H7 (cell line): ENCODE measurements at regions not wholly inside any gene's neighbourhood (a gene's known extent, or its start where the extent isn't known, plus 50 kb on each side); places are given as distances from the start of the nearest gene placed in this dataset.
"Not testable (repeated sequence)": the region's sequence is repeated elsewhere in the genome, so short reads cannot be mapped to it uniquely, and the experiment has no call there.

Experiments used
- DNase-seq: peaks from one replicate; pipeline ENCODE4 v3.0.0; 2012
- H3K27me3 ChIP-seq: 2 replicates; pipeline ENCODE4 v1.6.0; 2011; ENCODE audit warnings: mild to moderate bottlenecking, low read length; ENCODE audit not compliant: control insufficient read depth, insufficient read depth
- H3K36me3 ChIP-seq: replicated peaks from 2 replicates; pipeline ENCODE4 v1.5.1; 2011; ENCODE audit warnings: low read length; ENCODE audit not compliant: control insufficient read depth, insufficient read depth
- H3K4me3 ChIP-seq: 2 replicates; pipeline ENCODE4 v1.5.1; 2011; ENCODE audit warnings: low read depth, mild to moderate bottlenecking, control low read depth, low read length, moderate library complexity; ENCODE audit not compliant: insufficient read depth

- not testable (repeated sequence) for H3K4me3 ChIP-seq, H3K27me3 ChIP-seq, DNase-seq, H3K36me3 ChIP-seq
These were observed 103.7 kb downstream of the PROP1 start for GRCh38 chr5:177892357-177892665.

- not testable (repeated sequence) for H3K4me3 ChIP-seq, DNase-seq, H3K36me3 ChIP-seq
These were observed 104.3 kb downstream of the PROP1 start for GRCh38 chr5:177891547-177892356.

GRCh38 chr5:177883295-177883694 lies 100.6 kb upstream of the FAM153A start:
- DNase-seq, H3K27me3 ChIP-seq, H3K4me3 ChIP-seq, H3K36me3 ChIP-seq: not testable (repeated sequence)

More at GRCh38 chr5:177891547-177892356, 104.3 kb downstream of the PROP1 start:
- not testable (repeated sequence) for H3K27me3 ChIP-seq

GRCh38 chr5:177875900-177876238 lies 93.2 kb upstream of the FAM153A start:
- H3K36me3 ChIP-seq, DNase-seq, H3K27me3 ChIP-seq: not testable (repeated sequence)
- peak overlapping the region; percentile 30 for H3K4me3 ChIP-seq

- H3K27me3 ChIP-seq, H3K36me3 ChIP-seq, DNase-seq, H3K4me3 ChIP-seq: not testable (repeated sequence)
These were observed 92.6 kb upstream of the FAM153A start for GRCh38 chr5:177875013-177875899.

- not testable (repeated sequence) for H3K4me3 ChIP-seq, H3K36me3 ChIP-seq, H3K27me3 ChIP-seq, DNase-seq
These were observed 81.2 kb upstream of the FAM153A start for GRCh38 chr5:177863822-177864446.

GRCh38 chr5:177857642-177858200 lies 75.0 kb upstream of the FAM153A start:
- not testable (repeated sequence) for DNase-seq, H3K36me3 ChIP-seq, H3K4me3 ChIP-seq, H3K27me3 ChIP-seq

GRCh38 chr5:177856474-177856873 lies 73.8 kb upstream of the FAM153A start:
- H3K36me3 ChIP-seq, DNase-seq: not testable (repeated sequence)

GRCh38 chr5:177847914-177848313 lies 65.2 kb upstream of the FAM153A start:
- not testable (repeated sequence) for H3K36me3 ChIP-seq, DNase-seq, H3K4me3 ChIP-seq, H3K27me3 ChIP-seq

More at GRCh38 chr5:177856474-177856873, 73.8 kb upstream of the FAM153A start:
- H3K4me3 ChIP-seq, H3K27me3 ChIP-seq: not testable (repeated sequence)

- not testable (repeated sequence) for H3K4me3 ChIP-seq, DNase-seq, H3K27me3 ChIP-seq, H3K36me3 ChIP-seq
These were observed 63.9 kb upstream of the FAM153A start for GRCh38 chr5:177846598-177846997.

GRCh38 chr5:177845906-177846305 lies 63.2 kb upstream of the FAM153A start:
- not testable (repeated sequence) for H3K27me3 ChIP-seq, H3K4me3 ChIP-seq, H3K36me3 ChIP-seq, DNase-seq

GRCh38 chr5:177836191-177836590 lies 53.5 kb upstream of the FAM153A start:
- not testable (repeated sequence) for H3K36me3 ChIP-seq

More at GRCh38 chr5:177836191-177836590, 53.5 kb upstream of the FAM153A start:
- not testable (repeated sequence) for H3K27me3 ChIP-seq, H3K4me3 ChIP-seq, DNase-seq
